GM12878 (cell line): ENCODE measurements at regions not wholly inside any gene's neighbourhood (a gene's known extent, or its start where the extent isn't known, plus 50 kb on each side); places are given as distances from the start of the nearest gene placed in this dataset.

ENCODE experiments used
- ATAC-seq: fragments of 200-7000 bp; cut with Tn5 transposase; 3 replicates; pipeline ENCODE4 v1.9.1; 2020; ENCODE audit warnings: mild to moderate bottlenecking, moderate library complexity
- BruUV-seq: library from RNA; stranded (reverse); fragments of 400-500 nt; replicated peaks from 2 replicates; lab custom pipeline; 2021; lab: Mats Ljungman, UMichigan
- CTCF ChIA-PET: fragments of 300-600 bp; sonication (Branson Sonifier 250); formaldehyde crosslinking; extraction: SDS; loops from one replicate; lab custom pipeline; 2021; ENCODE audit warnings: inconsistent platforms; lab: Yijun Ruan, JAX
- POLR2A ChIA-PET: fragments of 350-600 bp; formaldehyde crosslinking; extraction: SDS; loops from one replicate; lab custom pipeline; 2021; ENCODE audit warnings: inconsistent platforms; lab: Charles Lee
- RAD21 ChIA-PET: fragments of 300-600 bp; sonication (Branson Sonifier 250); formaldehyde crosslinking; loops from one replicate; lab custom pipeline; 2023; ENCODE audit warnings: antibody characterized with exemption; ENCODE audit not compliant: unreplicated experiment; lab: Charles Lee
- SMC1A ChIA-PET: fragments of 300-600 bp; sonication (Branson Sonifier 250); formaldehyde crosslinking; loops from one replicate; lab custom pipeline; 2023; ENCODE audit not compliant: unreplicated experiment, uncharacterized antibody; lab: Charles Lee
- DNase-seq: peaks from one replicate; pipeline ENCODE4 v3.0.0-alpha.2; 2011; ENCODE audit warnings: low read depth, low spot score
- FAIRE-seq: peaks from 3 replicates; lab custom pipeline; 2011; peaks lifted over from hg19 to GRCh38; lab: Jason Lieb, UNC
- H2AFZ ChIP-seq: 2 replicates; pipeline ENCODE4 v1.6.0; 2011; ENCODE audit warnings: low read depth, low read length, control low read depth; ENCODE audit not compliant: control insufficient read depth
- H3K27ac ChIP-seq: 2 replicates; pipeline ENCODE4 v1.5.1; 2011; ENCODE audit warnings: control low read depth; ENCODE audit not compliant: control insufficient read depth, insufficient read depth
- H3K27me3 ChIP-seq, 2 experiments: replicated peaks in 1 of 2; 2 replicates each; pipeline versions ENCODE4 v1.6.0 to v1.6.1; 2011; ENCODE audit warnings: low read length in 1 of 2; ENCODE audit not compliant: control insufficient read depth in 2 of 2, insufficient read depth in 2 of 2
- H3K36me3 ChIP-seq, 2 experiments: 2 replicates each; pipeline ENCODE4 v1.5.1; 2011; ENCODE audit warnings: low read length in 1 of 2; ENCODE audit not compliant: control insufficient read depth in 2 of 2, insufficient read depth in 2 of 2
- H3K4me1 ChIP-seq: 2 replicates; pipeline ENCODE4 v1.6.1; 2011; ENCODE audit warnings: mild to moderate bottlenecking, low read length, moderate library complexity, mixed read lengths; ENCODE audit not compliant: control insufficient read depth, insufficient read depth
- H3K4me2 ChIP-seq: 2 replicates; pipeline ENCODE4 v1.6.0; 2011; ENCODE audit warnings: control low read depth; ENCODE audit not compliant: control insufficient read depth, insufficient read depth
- H3K4me3 ChIP-seq: fragments of 200-600 bp; sonication (generic); 2 replicates; pipeline ENCODE4 v1.5.1; 2016
- H3K79me2 ChIP-seq: 2 replicates; pipeline ENCODE4 v1.6.0; 2011; ENCODE audit warnings: low read length; ENCODE audit not compliant: control insufficient read depth, insufficient read depth
- H3K9ac ChIP-seq: 2 replicates; pipeline ENCODE4 v1.8.0; 2011; ENCODE audit warnings: low read length, control low read depth, mixed read lengths; ENCODE audit not compliant: control insufficient read depth, insufficient read depth
- H3K9me3 ChIP-seq: replicated peaks from 3 replicates; pipeline ENCODE4 v1.5.1; 2011; ENCODE audit warnings: mild to moderate bottlenecking, low read length; ENCODE audit not compliant: control insufficient read depth, insufficient read depth
- H4K20me1 ChIP-seq: 2 replicates; pipeline ENCODE4 v1.6.0; 2011; ENCODE audit not compliant: control insufficient read depth, insufficient read depth
- ATF2 ChIP-seq: IDR thresholded peaks from 2 replicates; pipeline ENCODE4 v1.6.1; 2012; ENCODE audit warnings: low read length, inconsistent platforms
- ETV6 ChIP-seq, 2 experiments: fragments of 450-650 bp in 1 of 2; IDR thresholded peaks in 1 of 2; conservative IDR thresholded peaks in 1 of 2; 2 replicates each; pipeline ENCODE4 v1.6.1; 2014; ENCODE audit warnings: antibody characterized with exemption in 1 of 2, borderline replicate concordance in 1 of 2, low read depth in 1 of 2, mild to moderate bottlenecking in 1 of 2, moderate library complexity in 1 of 2
- FOXK2 ChIP-seq: fragments of 450-650 bp; IDR thresholded peaks from 2 replicates; pipeline ENCODE4 v1.6.1; 2017; ENCODE audit warnings: mild to moderate bottlenecking, moderate library complexity
- HSF1 ChIP-seq: fragments of 150-350 bp; IDR thresholded peaks from 2 replicates; pipeline ENCODE4 v1.6.1; 2014; ENCODE audit warnings: mild to moderate bottlenecking, low read depth, low read length
- MYB ChIP-seq: fragments of 150-350 bp; IDR thresholded peaks from 2 replicates; pipeline ENCODE4 v1.6.1; 2014; ENCODE audit warnings: mild to moderate bottlenecking, low read depth, low read length, borderline replicate concordance
- PML ChIP-seq: IDR thresholded peaks from 2 replicates; pipeline ENCODE4 v1.6.1; 2012; ENCODE audit warnings: low read length, inconsistent platforms
- RB1 ChIP-seq: fragments of 450-650 bp; formaldehyde crosslinking; IDR thresholded peaks from 2 replicates; pipeline ENCODE4 v1.6.1; 2017; ENCODE audit warnings: mild to moderate bottlenecking, borderline replicate concordance
- RELB ChIP-seq: fragments of 450-650 bp; IDR thresholded peaks from 2 replicates; pipeline ENCODE4 v1.6.1; 2017; ENCODE audit warnings: low read depth, mild to moderate bottlenecking, moderate library complexity
- ZBTB33 ChIP-seq: fragments of 450-650 bp; IDR thresholded peaks from 2 replicates; pipeline ENCODE4 v1.6.1; 2017; ENCODE audit warnings: mild to moderate bottlenecking
- WGBS: methylation state at CpG from one replicate; pipeline ENCODE4 v1.1.6; 2016; ENCODE audit warnings: low lambda C conversion rate; ENCODE audit not compliant: insufficient replicate concordance, insufficient coverage; ENCODE audit errors: missing lambda C conversion rate; 5-methylcytosine and 5-hydroxymethylcytosine counted together
- in situ Hi-C: fragments of 300-500 bp; cut with MboI; formaldehyde crosslinking; loops from 9 replicates; pipeline ENCODE4 v1.14.3; 2018; ENCODE audit warnings: mixed read lengths
- intact Hi-C: fragments of 100-400 bp; cut with micrococcal nuclease; formaldehyde crosslinking; loops from one replicate; pipeline ENCODE4 v1.14.2; 2022; ENCODE audit not compliant: unreplicated experiment

- Histone ChIP-seq H3K9ac (no peak overlapping the region), H3K4me3 (no peak overlapping the region), H3K4me1 (no peaks in the 10 kb centered on the region), H2AFZ (no peak overlapping the region), H3K27me3 (no peaks in the 10 kb centered on the region), H3K36me3 (no peaks in the 10 kb centered on the region), H3K4me2 (no peak overlapping the region), H3K27ac (no peak overlapping the region), H3K9me3 (no peaks in the 10 kb centered on the region; the same call in 2 of the 3 replicates), H3K79me2 (no peaks in the 10 kb centered on the region), H4K20me1 (no peaks in the 10 kb centered on the region)
- intact Hi-C loops, result no loop called here
- no peak for TF ChIP-seq HSF1
- no peak for TF ChIP-seq MYB
- no peak for TF ChIP-seq FOXK2
- no peak for TF ChIP-seq ATF2
- no peak for TF ChIP-seq ETV6 (conservative IDR thresholded peaks at IDR 0.05 in 1 of 2, IDR thresholded peaks at IDR 0.05 in 1 of 2; ENCODE audit: borderline replicate concordance in 1 of 2, low read depth in 1 of 2)
- TF ChIP-seq RELB, result no peak
- no peak for TF ChIP-seq ZBTB33
- TF ChIP-seq PML, result no peak
- TF ChIP-seq RB1, result no peak
- FAIRE-seq (no peak), DNase-seq (no peak), ATAC-seq (no peak)
- in situ Hi-C loops, result no loop called here
- RAD21 ChIA-PET, result no interaction called here
- no TSS peak for BruUV-seq
- POLR2A ChIA-PET, result no interaction called here
- 6% methylated on average over 3 of the region's 3 CpGs for WGBS
- SMC1A ChIA-PET, result no interaction called here
- CTCF ChIA-PET, result no interaction called here
These were observed 365.7 kb downstream of the IRX2 start for GRCh38 chr5:2385818-2386217.
